Karpas-422 (cell line): ENCODE measurements at regions not wholly inside any gene's neighbourhood (a gene's known extent, or its start where the extent isn't known, plus 50 kb on each side); places are given as distances from the start of the nearest gene placed in this dataset.

ENCODE experiments used
- DNase-seq: peaks from one replicate; pipeline ENCODE4 v3.0.0-alpha.2; 2015
- H2AFZ ChIP-seq: fragments of 200-600 bp; sonication (generic); 2 replicates; pipeline ENCODE4 v1.6.1; 2014; ENCODE audit warnings: antibody characterized with exemption, low read length, mixed read lengths
- H3K27ac ChIP-seq: fragments of 200-600 bp; sonication (generic); 2 replicates; pipeline ENCODE4 v1.5.1; 2014; ENCODE audit warnings: mild to moderate bottlenecking, low read length, moderate library complexity
- H3K27me3 ChIP-seq: fragments of 200-600 bp; sonication (generic); 2 replicates; pipeline ENCODE4 v1.6.1; 2014; ENCODE audit warnings: low read length, mixed read lengths
- H3K36me3 ChIP-seq: fragments of 200-600 bp; sonication (generic); 2 replicates; pipeline ENCODE4 v1.6.1; 2014; ENCODE audit warnings: low read length, mixed read lengths; ENCODE audit not compliant: insufficient read depth
- H3K4me1 ChIP-seq: fragments of 200-600 bp; sonication (generic); 2 replicates; pipeline ENCODE4 v1.6.1; 2014; ENCODE audit warnings: mild to moderate bottlenecking, low read length, mixed read lengths
- H3K4me2 ChIP-seq: fragments of 200-600 bp; sonication (generic); 2 replicates; pipeline ENCODE4 v1.6.1; 2014; ENCODE audit warnings: low read length, low read depth, mild to moderate bottlenecking; ENCODE audit not compliant: poor library complexity, severe bottlenecking
- H3K4me3 ChIP-seq: fragments of 200-600 bp; sonication (generic); 2 replicates; pipeline ENCODE4 v1.5.1; 2014; ENCODE audit warnings: mild to moderate bottlenecking, antibody characterized with exemption, low read length, mixed read lengths
- H3K79me2 ChIP-seq: fragments of 200-600 bp; sonication (generic); 2 replicates; pipeline ENCODE4 v1.6.1; 2014; ENCODE audit warnings: mild to moderate bottlenecking, low read length, mixed read lengths
- H3K9ac ChIP-seq: fragments of 200-600 bp; sonication (generic); 2 replicates; pipeline ENCODE4 v1.6.0; 2014; ENCODE audit warnings: low read length
- H3K9me2 ChIP-seq: fragments of 200-600 bp; sonication (generic), shearing (Covaris generic); replicated peaks from 2 replicates; pipeline ENCODE4 v1.6.0; 2014; ENCODE audit warnings: mild to moderate bottlenecking, low read length, moderate library complexity; ENCODE audit not compliant: insufficient read depth
- H3K9me3 ChIP-seq: fragments of 300-700, 200-600 bp; sonication (generic); 2 replicates; pipeline ENCODE4 v1.6.1; 2014; ENCODE audit warnings: low read length, mixed read lengths
- H4K20me1 ChIP-seq: fragments of 200-600 bp; sonication (generic); 2 replicates; pipeline ENCODE4 v1.6.1; 2014; ENCODE audit warnings: mild to moderate bottlenecking, antibody characterized with exemption, low read length, low read depth; ENCODE audit not compliant: insufficient read depth

- Histone ChIP-seq H3K4me1 (no peaks in the 10 kb centered on the region), H2AFZ (no peak overlapping the region), H3K79me2 (no peaks in the 10 kb centered on the region), H3K4me3 (no peak overlapping the region), H3K9me3 (no peaks in the 10 kb centered on the region), H3K4me2 (no peak overlapping the region), H3K36me3 (no peaks in the 10 kb centered on the region), H3K9me2 (no peaks in the 10 kb centered on the region), H4K20me1 (no peaks in the 10 kb centered on the region), H3K9ac (no peak overlapping the region), H3K27ac (no peak overlapping the region), H3K27me3 (no peaks in the 10 kb centered on the region)
- DNase-seq, result no peak
Measured at GRCh38 chr17:77304051-77304745, 163.4 kb downstream of the SEC14L1 start.

GRCh38 chr17:77304746-77305473, 164.1 kb downstream of the SEC14L1 start:
- H4K20me1 ChIP-seq, result no peaks in the 10 kb centered on the region
- no peak overlapping the region for H3K27ac ChIP-seq
- H3K4me3 ChIP-seq, result no peak overlapping the region
- no peak for DNase-seq
- no peaks in the 10 kb centered on the region for H3K36me3 ChIP-seq
- H3K79me2 ChIP-seq, result no peaks in the 10 kb centered on the region
- H3K27me3 ChIP-seq, result no peaks in the 10 kb centered on the region
- no peaks in the 10 kb centered on the region for H3K4me1 ChIP-seq
- no peak overlapping the region for H3K9ac ChIP-seq
- no peaks in the 10 kb centered on the region for H3K9me3 ChIP-seq
- H3K4me2 ChIP-seq, result no peak overlapping the region
- H3K9me2 ChIP-seq, result no peaks in the 10 kb centered on the region
- no peak overlapping the region for H2AFZ ChIP-seq

- H3K9ac ChIP-seq, result no peak overlapping the region
- no peak for DNase-seq
- no peaks in the 10 kb centered on the region for H3K36me3 ChIP-seq
- no peaks in the 10 kb centered on the region for H4K20me1 ChIP-seq
- no peaks in the 10 kb centered on the region for H3K9me2 ChIP-seq
- H3K4me1 ChIP-seq, result peaks cover 2% of the 10 kb centered on the region
- no peaks in the 10 kb centered on the region for H3K27me3 ChIP-seq
- H3K79me2 ChIP-seq, result no peaks in the 10 kb centered on the region
- H3K4me3 ChIP-seq, result no peak overlapping the region
- no peak overlapping the region for H2AFZ ChIP-seq
- no peaks in the 10 kb centered on the region for H3K9me3 ChIP-seq
- no peak overlapping the region for H3K4me2 ChIP-seq
- no peak overlapping the region for H3K27ac ChIP-seq
Measured at GRCh38 chr17:77306048-77306789, 165.4 kb downstream of the SEC14L1 start.

GRCh38 chr17:77306790-77307478, 166.2 kb downstream of the SEC14L1 start:
- Histone ChIP-seq H3K9ac (no peak overlapping the region), H3K4me1 (peaks cover 9% of the 10 kb centered on the region), H3K27me3 (no peaks in the 10 kb centered on the region), H3K36me3 (no peaks in the 10 kb centered on the region), H3K4me2 (no peak overlapping the region), H3K9me3 (no peaks in the 10 kb centered on the region), H3K27ac (no peak overlapping the region), H3K4me3 (no peak overlapping the region), H2AFZ (no peak overlapping the region), H3K79me2 (no peaks in the 10 kb centered on the region), H3K9me2 (no peaks in the 10 kb centered on the region), H4K20me1 (no peaks in the 10 kb centered on the region)
- no peak for DNase-seq

- H3K9ac ChIP-seq, result no peak overlapping the region
- no peak for DNase-seq
- H3K9me3 ChIP-seq, result no peaks in the 10 kb centered on the region
- no peak overlapping the region for H3K27ac ChIP-seq
- no peak overlapping the region for H3K4me3 ChIP-seq
- peaks cover 11% of the 10 kb centered on the region for H3K4me1 ChIP-seq
- H3K27me3 ChIP-seq, result no peaks in the 10 kb centered on the region
- no peaks in the 10 kb centered on the region for H4K20me1 ChIP-seq
- H3K4me2 ChIP-seq, result no peak overlapping the region
- H2AFZ ChIP-seq, result no peak overlapping the region
- H3K36me3 ChIP-seq, result no peaks in the 10 kb centered on the region
- no peaks in the 10 kb centered on the region for H3K9me2 ChIP-seq
- no peaks in the 10 kb centered on the region for H3K79me2 ChIP-seq
Measured at GRCh38 chr17:77307479-77308198, 166.9 kb downstream of the SEC14L1 start.

GRCh38 chr17:77308861-77309726, 168.3 kb downstream of the SEC14L1 start:
- no peak overlapping the region for H3K4me3 ChIP-seq
- no peaks in the 10 kb centered on the region for H3K27me3 ChIP-seq
- H3K36me3 ChIP-seq, result no peaks in the 10 kb centered on the region
- H3K9ac ChIP-seq, result no peak overlapping the region
- no peak overlapping the region for H3K27ac ChIP-seq
- H3K4me1 ChIP-seq, result peaks cover 11% of the 10 kb centered on the region
- H3K4me2 ChIP-seq, result no peak overlapping the region
- no peaks in the 10 kb centered on the region for H3K9me2 ChIP-seq
- no peaks in the 10 kb centered on the region for H3K9me3 ChIP-seq
- no peak for DNase-seq
- no peaks in the 10 kb centered on the region for H4K20me1 ChIP-seq
- no peaks in the 10 kb centered on the region for H3K79me2 ChIP-seq
- no peak overlapping the region for H2AFZ ChIP-seq

- Histone ChIP-seq H3K4me2 (no peak overlapping the region), H3K27me3 (no peaks in the 10 kb centered on the region), H3K9me2 (no peaks in the 10 kb centered on the region), H3K36me3 (no peaks in the 10 kb centered on the region), H3K9ac (no peak overlapping the region), H3K4me1 (peaks cover 11% of the 10 kb centered on the region), H2AFZ (no peak overlapping the region), H4K20me1 (no peaks in the 10 kb centered on the region), H3K4me3 (no peak overlapping the region), H3K27ac (no peak overlapping the region), H3K9me3 (no peaks in the 10 kb centered on the region), H3K79me2 (no peaks in the 10 kb centered on the region)
- no peak for DNase-seq
Measured at GRCh38 chr17:77310336-77310735, 169.6 kb downstream of the SEC14L1 start.
